ENCODE measurements at regions not wholly inside any gene's neighbourhood (a gene's known extent, or its start where the extent isn't known, plus 50 kb on each side); places are given as distances from the start of the nearest gene placed in this dataset.
"Not testable (repeated sequence)": the region's sequence is repeated elsewhere in the genome, so short reads cannot be mapped to it uniquely, and the experiment has no call there.

GRCh38 chr2:89537862-89538261, 846.4 kb downstream of the RPIA start:
- H3K9me3 ChIP-seq (ENCODE audit: insufficient read depth, low read depth, low read length); H3K27ac ChIP-seq (ENCODE audit: low read depth, low read length); H3K9ac ChIP-seq (ENCODE audit: low read depth, low read length); H3K4me1 ChIP-seq (ENCODE audit: insufficient read depth, low read length); H3K36me3 ChIP-seq (ENCODE audit: insufficient read depth, low read length); H3K27me3 ChIP-seq (ENCODE audit: insufficient read depth, low read length); H3K4me3 ChIP-seq (ENCODE audit: low read length): not testable (repeated sequence)
- WGBS: 90% methylated on average over 4 of the region's 14 CpGs

- WGBS: 74% methylated on average over 3 of the region's 8 CpGs
- not testable (repeated sequence) for H3K4me3 ChIP-seq (ENCODE audit: low read length); H3K9me3 ChIP-seq (ENCODE audit: insufficient read depth, low read depth, low read length); H3K36me3 ChIP-seq (ENCODE audit: insufficient read depth, low read length); H3K9ac ChIP-seq (ENCODE audit: low read depth, low read length); H3K27ac ChIP-seq (ENCODE audit: low read depth, low read length); H3K27me3 ChIP-seq (ENCODE audit: insufficient read depth, low read length); H3K4me1 ChIP-seq (ENCODE audit: insufficient read depth, low read length)
Measured at GRCh38 chr2:89544110-89544509, 852.6 kb downstream of the RPIA start.

- H3K36me3 ChIP-seq (ENCODE audit: insufficient read depth, low read length); H3K9ac ChIP-seq (ENCODE audit: low read depth, low read length); H3K9me3 ChIP-seq (ENCODE audit: insufficient read depth, low read depth, low read length); H3K4me1 ChIP-seq (ENCODE audit: insufficient read depth, low read length); H3K27me3 ChIP-seq (ENCODE audit: insufficient read depth, low read length); H3K27ac ChIP-seq (ENCODE audit: low read depth, low read length); H3K4me3 ChIP-seq (ENCODE audit: low read length): not testable (repeated sequence)
- 88% methylated on average over 5 of the region's 8 CpGs for WGBS
Measured at GRCh38 chr2:89579154-89579553, 887.7 kb downstream of the RPIA start.

GRCh38 chr2:89582816-89583215, 891.3 kb downstream of the RPIA start:
- H3K36me3 ChIP-seq (ENCODE audit: insufficient read depth, low read length); H3K4me3 ChIP-seq (ENCODE audit: low read length); H3K9ac ChIP-seq (ENCODE audit: low read depth, low read length); H3K27me3 ChIP-seq (ENCODE audit: insufficient read depth, low read length); H3K9me3 ChIP-seq (ENCODE audit: insufficient read depth, low read depth, low read length); H3K4me1 ChIP-seq (ENCODE audit: insufficient read depth, low read length); H3K27ac ChIP-seq (ENCODE audit: low read depth, low read length): not testable (repeated sequence)
- WGBS: no CpG with 5 or more reads among the region's 17 CpGs

- H3K36me3 ChIP-seq (ENCODE audit: insufficient read depth, low read length): not testable (repeated sequence)
Measured at GRCh38 chr2:89584046-89584445, 892.6 kb downstream of the RPIA start.

GRCh38 chr2:89584868-89585557, 893.5 kb downstream of the RPIA start:
- not testable (repeated sequence) for H3K9me3 ChIP-seq (ENCODE audit: insufficient read depth, low read depth, low read length); H3K9ac ChIP-seq (ENCODE audit: low read depth, low read length); H3K4me1 ChIP-seq (ENCODE audit: insufficient read depth, low read length); H3K27me3 ChIP-seq (ENCODE audit: insufficient read depth, low read length); H3K27ac ChIP-seq (ENCODE audit: low read depth, low read length); H3K36me3 ChIP-seq (ENCODE audit: insufficient read depth, low read length)
- WGBS: 54% methylated on average over 6 of the region's 21 CpGs
- peak overlapping the region; percentile 44 for H3K4me3 ChIP-seq (ENCODE audit: low read length)

More at GRCh38 chr2:89584046-89584445, 892.6 kb downstream of the RPIA start:
- not testable (repeated sequence) for H3K27me3 ChIP-seq (ENCODE audit: insufficient read depth, low read length); H3K4me3 ChIP-seq (ENCODE audit: low read length); H3K27ac ChIP-seq (ENCODE audit: low read depth, low read length); H3K4me1 ChIP-seq (ENCODE audit: insufficient read depth, low read length); H3K9ac ChIP-seq (ENCODE audit: low read depth, low read length); H3K9me3 ChIP-seq (ENCODE audit: insufficient read depth, low read depth, low read length)
- 91% methylated on average over 5 of the region's 14 CpGs for WGBS

- H3K36me3 ChIP-seq (ENCODE audit: insufficient read depth, low read length); H3K27me3 ChIP-seq (ENCODE audit: insufficient read depth, low read length); H3K4me1 ChIP-seq (ENCODE audit: insufficient read depth, low read length); H3K9ac ChIP-seq (ENCODE audit: low read depth, low read length); H3K27ac ChIP-seq (ENCODE audit: low read depth, low read length); H3K9me3 ChIP-seq (ENCODE audit: insufficient read depth, low read depth, low read length): not testable (repeated sequence)
- peak overlapping the region; percentile 49 for H3K4me3 ChIP-seq (ENCODE audit: low read length)
- WGBS: 65% methylated on average over 24 of the region's 34 CpGs
Measured at GRCh38 chr2:89585558-89585920, 894.1 kb downstream of the RPIA start.

GRCh38 chr2:89599843-89600242, 908.4 kb downstream of the RPIA start:
- not testable (repeated sequence) for H3K9ac ChIP-seq (ENCODE audit: low read depth, low read length); H3K36me3 ChIP-seq (ENCODE audit: insufficient read depth, low read length); H3K4me3 ChIP-seq (ENCODE audit: low read length); H3K27ac ChIP-seq (ENCODE audit: low read depth, low read length); H3K9me3 ChIP-seq (ENCODE audit: insufficient read depth, low read depth, low read length); H3K27me3 ChIP-seq (ENCODE audit: insufficient read depth, low read length); H3K4me1 ChIP-seq (ENCODE audit: insufficient read depth, low read length)
- 87% methylated on average over 3 of the region's 4 CpGs for WGBS

- H3K27me3 ChIP-seq (ENCODE audit: insufficient read depth, low read length): peaks cover 22% of the 10 kb centered on the region
- WGBS: 72% methylated on average over 2 of the region's 2 CpGs
- not testable (repeated sequence) for H3K4me1 ChIP-seq (ENCODE audit: insufficient read depth, low read length); H3K4me3 ChIP-seq (ENCODE audit: low read length); H3K27ac ChIP-seq (ENCODE audit: low read depth, low read length); H3K9ac ChIP-seq (ENCODE audit: low read depth, low read length); H3K9me3 ChIP-seq (ENCODE audit: insufficient read depth, low read depth, low read length); H3K36me3 ChIP-seq (ENCODE audit: insufficient read depth, low read length)
Measured at GRCh38 chr2:89606514-89606913, 915.0 kb downstream of the RPIA start.

GRCh38 chr2:89610207-89610926, 918.9 kb downstream of the RPIA start:
- not testable (repeated sequence) for H3K4me3 ChIP-seq (ENCODE audit: low read length); H3K4me1 ChIP-seq (ENCODE audit: insufficient read depth, low read length); H3K27ac ChIP-seq (ENCODE audit: low read depth, low read length); H3K36me3 ChIP-seq (ENCODE audit: insufficient read depth, low read length); H3K9me3 ChIP-seq (ENCODE audit: insufficient read depth, low read depth, low read length); H3K9ac ChIP-seq (ENCODE audit: low read depth, low read length)
- 91% methylated on average over 32 of the region's 33 CpGs for WGBS
- peaks cover 42% of the 10 kb centered on the region for H3K27me3 ChIP-seq (ENCODE audit: insufficient read depth, low read length)

- not testable (repeated sequence) for H3K9ac ChIP-seq (ENCODE audit: low read depth, low read length); H3K36me3 ChIP-seq (ENCODE audit: insufficient read depth, low read length); H3K4me3 ChIP-seq (ENCODE audit: low read length); H3K27ac ChIP-seq (ENCODE audit: low read depth, low read length); H3K9me3 ChIP-seq (ENCODE audit: insufficient read depth, low read depth, low read length); H3K4me1 ChIP-seq (ENCODE audit: insufficient read depth, low read length)
- H3K27me3 ChIP-seq (ENCODE audit: insufficient read depth, low read length): peaks cover 42% of the 10 kb centered on the region
- 93% methylated on average over 37 of the region's 37 CpGs for WGBS
Measured at GRCh38 chr2:89610927-89611515, 919.5 kb downstream of the RPIA start.

Measured in HUES64 (cell line).